Sciatic nerve (tissue), 2 donors: ENCODE measurements at regions not wholly inside any gene's neighbourhood (a gene's known extent, or its start where the extent isn't known, plus 50 kb on each side); places are given as distances from the start of the nearest gene placed in this dataset.
"Not testable (repeated sequence)": the region's sequence is repeated elsewhere in the genome, so short reads cannot be mapped to it uniquely, and the experiment has no call there.

ENCODE experiments used
- ATAC-seq: fragments of 200-7000 bp; cut with Tn5 transposase; one replicate; pipeline ENCODE4 v1.9.1; 2020; ENCODE audit warnings: mild to moderate bottlenecking, moderate library complexity
- DNase-seq: peaks from one replicate; pipeline ENCODE4 v3.0.0-alpha.2; 2020; ENCODE audit warnings: low spot score
- intact Hi-C: fragments of 100-400 bp; cut with DNase I; formaldehyde crosslinking; loops from one replicate; pipeline ENCODE4 v1.14.2; 2022
- donor health status: DM: no; HTN: no; CAD: no.
- donor health status: DM: no; HTN: no; CAD: no.

GRCh38 chr5:10921160-10921559 is 160.1 kb upstream of the DAP start:
- intact Hi-C loops, result no loop called here
- DNase-seq (no peak), ATAC-seq (no peak)

GRCh38 chr5:10920400-10920799 is 159.4 kb upstream of the DAP start:
- ATAC-seq (no peak), DNase-seq (no peak)
- intact Hi-C loops, result no loop called here

- intact Hi-C loops, result no loop called here
- ATAC-seq, result no peak
- no peak for DNase-seq
These were observed 153.9 kb upstream of the DAP start for GRCh38 chr5:10914741-10915480.

GRCh38 chr5:10913841-10914240 is 152.8 kb upstream of the DAP start:
- no peak for ATAC-seq
- DNase-seq, result no peak
- intact Hi-C loops, result no loop called here

GRCh38 chr5:10913181-10913810 is 152.3 kb upstream of the DAP start:
- no peak for DNase-seq
- intact Hi-C loops, result no loop called here
- ATAC-seq, result no peak

GRCh38 chr5:10912435-10912834 is 151.4 kb upstream of the DAP start:
- intact Hi-C loops, result no loop called here
- no peak for ATAC-seq
- DNase-seq, result no peak

GRCh38 chr5:10910261-10910660 is 149.2 kb upstream of the DAP start:
- intact Hi-C loops, result no loop called here
- ATAC-seq, result no peak
- DNase-seq, result no peak

- intact Hi-C loops, result no loop called here
- DNase-seq (no peak), ATAC-seq (no peak)
These were observed 143.9 kb upstream of the DAP start for GRCh38 chr5:10904862-10905432.

GRCh38 chr5:10903786-10904560 is 142.9 kb upstream of the DAP start:
- no peak for ATAC-seq
- no peak for DNase-seq
- intact Hi-C loops, result no loop called here

GRCh38 chr5:10902145-10902544 is 141.1 kb upstream of the DAP start:
- ATAC-seq (no peak), DNase-seq (no peak)
- intact Hi-C loops, result no loop called here

- ATAC-seq, result no peak
- intact Hi-C loops, result no loop called here
- DNase-seq, result no peak
These were observed 137.5 kb upstream of the DAP start for GRCh38 chr5:10898514-10898913.

GRCh38 chr5:10896016-10896415 is 135.0 kb upstream of the DAP start:
- intact Hi-C loops, result no loop called here
- ATAC-seq (no peak), DNase-seq (no peak)

GRCh38 chr5:10894445-10895054 is 133.5 kb upstream of the DAP start:
- DNase-seq (no peak), ATAC-seq (peak; percentile 68)
- intact Hi-C loops, result no loop called here

GRCh38 chr5:10892911-10893215 is 131.8 kb upstream of the DAP start:
- intact Hi-C loops, result no loop called here
- DNase-seq (no peak), ATAC-seq (no peak)

- intact Hi-C loops, result no loop called here
- DNase-seq, result no peak
- no peak for ATAC-seq
These were observed 131.3 kb upstream of the DAP start for GRCh38 chr5:10892147-10892910.

GRCh38 chr5:10891193-10891592 is 130.2 kb upstream of the DAP start:
- DNase-seq (no peak), ATAC-seq (no peak)
- intact Hi-C loops, result no loop called here

GRCh38 chr5:10886497-10886896 is 125.5 kb upstream of the DAP start:
- no peak for ATAC-seq
- DNase-seq, result no peak
- intact Hi-C loops, result no loop called here

- DNase-seq (no peak), ATAC-seq (no peak)
- intact Hi-C loops, result no loop called here
These were observed 124.0 kb upstream of the DAP start for GRCh38 chr5:10885026-10885425.

- ATAC-seq, intact Hi-C loops: not testable (repeated sequence)
These were observed 122.9 kb upstream of the DAP start for GRCh38 chr5:10883945-10884344.

More at GRCh38 chr5:10883945-10884344, 122.9 kb upstream of the DAP start:
- DNase-seq, result not testable (repeated sequence)
